Bronchial epithelial cell (primary cell): ENCODE measurements at regions not wholly inside any gene's neighbourhood (a gene's known extent, or its start where the extent isn't known, plus 50 kb on each side); places are given as distances from the start of the nearest gene placed in this dataset.

Source experiments
- DNase-seq: peaks from one replicate; pipeline ENCODE4 v3.0.0-alpha.2; 2010; ENCODE audit warnings: low read depth
- FAIRE-seq: peaks from 2 replicates; lab custom pipeline; 2011; peaks lifted over from hg19 to GRCh38; lab: Jason Lieb, UNC
- H3K27me3 ChIP-seq: 2 replicates; pipeline ENCODE4 v1.5.1; 2011; ENCODE audit warnings: low read length; ENCODE audit not compliant: control insufficient read depth, insufficient read depth
- H3K36me3 ChIP-seq: 2 replicates; pipeline ENCODE4 v1.5.1; 2011; ENCODE audit warnings: low read length; ENCODE audit not compliant: control insufficient read depth, insufficient read depth
- H3K4me3 ChIP-seq: 2 replicates; pipeline ENCODE4 v1.5.1; 2011; ENCODE audit warnings: mild to moderate bottlenecking, low read depth, low read length, control low read depth
- TF ChIP-seq, protein P1 (sequence below): IDR thresholded peaks from 2 replicates; pipeline ENCODE4 v1.5.1; 2011; ENCODE audit warnings: mild to moderate bottlenecking, moderate library complexity, low read length, control low read depth, inconsistent platforms; ENCODE audit not compliant: insufficient read depth, severe bottlenecking

DNA sequence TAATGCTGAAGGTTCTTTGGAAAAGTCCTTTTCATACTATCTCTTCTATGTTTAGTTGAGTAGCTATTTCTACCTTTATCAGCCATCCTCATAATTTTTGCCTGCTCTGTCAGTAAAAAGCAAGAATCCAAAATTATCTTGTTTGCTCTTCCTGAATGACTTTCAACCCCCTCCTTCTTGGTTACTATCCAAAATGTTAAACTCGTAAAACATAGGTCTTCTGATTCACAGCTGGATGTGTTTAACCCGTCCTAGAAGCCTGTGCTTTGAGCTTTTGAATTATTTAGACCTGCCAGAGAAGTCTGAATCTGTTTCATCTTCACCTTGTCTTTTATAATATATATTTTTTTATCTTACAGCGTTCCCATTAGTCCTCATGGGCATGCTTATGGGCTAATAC lies 136.4 kb upstream of the MDFIC start:
- DNase-seq (no peak), FAIRE-seq (no peak)
- H3K27me3 ChIP-seq = no peaks in the 10 kb centered on the region
- H3K4me3 ChIP-seq = no peak overlapping the region
- TF ChIP-seq, protein P1, sequence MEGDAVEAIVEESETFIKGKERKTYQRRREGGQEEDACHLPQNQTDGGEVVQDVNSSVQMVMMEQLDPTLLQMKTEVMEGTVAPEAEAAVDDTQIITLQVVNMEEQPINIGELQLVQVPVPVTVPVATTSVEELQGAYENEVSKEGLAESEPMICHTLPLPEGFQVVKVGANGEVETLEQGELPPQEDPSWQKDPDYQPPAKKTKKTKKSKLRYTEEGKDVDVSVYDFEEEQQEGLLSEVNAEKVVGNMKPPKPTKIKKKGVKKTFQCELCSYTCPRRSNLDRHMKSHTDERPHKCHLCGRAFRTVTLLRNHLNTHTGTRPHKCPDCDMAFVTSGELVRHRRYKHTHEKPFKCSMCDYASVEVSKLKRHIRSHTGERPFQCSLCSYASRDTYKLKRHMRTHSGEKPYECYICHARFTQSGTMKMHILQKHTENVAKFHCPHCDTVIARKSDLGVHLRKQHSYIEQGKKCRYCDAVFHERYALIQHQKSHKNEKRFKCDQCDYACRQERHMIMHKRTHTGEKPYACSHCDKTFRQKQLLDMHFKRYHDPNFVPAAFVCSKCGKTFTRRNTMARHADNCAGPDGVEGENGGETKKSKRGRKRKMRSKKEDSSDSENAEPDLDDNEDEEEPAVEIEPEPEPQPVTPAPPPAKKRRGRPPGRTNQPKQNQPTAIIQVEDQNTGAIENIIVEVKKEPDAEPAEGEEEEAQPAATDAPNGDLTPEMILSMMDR = no peak
- no peaks in the 10 kb centered on the region for H3K36me3 ChIP-seq

- Histone ChIP-seq H3K27me3 (no peaks in the 10 kb centered on the region), H3K4me3 (no peak overlapping the region), H3K36me3 (no peaks in the 10 kb centered on the region)
- DNase-seq (no peak), FAIRE-seq (no peak)
- TF ChIP-seq, protein P1 = no peak
Measured at GRCh38 chr7:114786455-114786854, 135.4 kb upstream of the MDFIC start.

DNA sequence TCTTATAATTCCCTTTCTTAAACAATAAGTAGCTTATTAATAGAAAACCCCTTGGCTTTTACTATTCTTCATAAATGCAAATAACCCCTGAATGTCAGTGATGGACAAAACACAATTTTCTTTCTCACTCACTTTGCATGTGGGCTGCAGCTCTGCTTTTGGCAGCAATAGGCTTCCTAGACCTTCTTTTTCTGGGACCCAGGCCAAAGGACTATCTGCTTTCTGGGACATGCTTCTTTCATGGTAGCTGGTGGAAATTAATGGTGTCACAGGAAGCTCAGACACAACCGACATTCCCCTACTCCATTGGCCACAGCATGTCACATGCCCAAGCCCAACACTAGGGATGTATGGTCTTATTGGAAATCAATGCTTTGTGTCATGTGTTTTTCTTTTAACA lies 134.3 kb upstream of the MDFIC start:
- DNase-seq (no peak), FAIRE-seq (no peak)
- TF ChIP-seq, protein P1 = no peak
- H3K4me3 ChIP-seq = no peak overlapping the region
- no peaks in the 10 kb centered on the region for H3K36me3 ChIP-seq
- no peaks in the 10 kb centered on the region for H3K27me3 ChIP-seq

DNA sequence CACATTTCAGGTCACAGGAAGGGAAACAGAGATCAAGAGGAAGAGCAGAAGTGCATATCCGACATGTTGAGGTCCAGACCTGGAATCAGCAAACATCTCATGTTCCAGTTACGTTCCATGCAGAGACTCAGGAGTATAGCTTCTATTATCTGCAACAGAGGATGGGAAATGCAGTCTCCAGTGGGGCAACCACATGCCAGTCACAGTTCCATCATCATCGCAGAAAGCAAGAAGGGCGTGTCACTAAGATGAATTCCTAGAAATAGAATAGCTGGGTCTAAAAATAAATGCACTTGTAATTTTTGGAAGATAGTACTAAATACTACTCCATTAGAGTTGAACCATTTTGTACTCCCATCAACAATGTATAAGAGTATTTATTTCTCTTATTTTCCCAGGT lies 133.2 kb upstream of the MDFIC start:
- no peaks in the 10 kb centered on the region for H3K36me3 ChIP-seq
- TF ChIP-seq, protein P1 = no peak
- DNase-seq (no peak), FAIRE-seq (no peak)
- no peak overlapping the region for H3K4me3 ChIP-seq
- H3K27me3 ChIP-seq = no peaks in the 10 kb centered on the region

GRCh38 chr7:114789161-114789560 lies 132.7 kb upstream of the MDFIC start:
- FAIRE-seq = no peak
- H3K36me3 ChIP-seq = no peaks in the 10 kb centered on the region
- H3K27me3 ChIP-seq = no peaks in the 10 kb centered on the region
- no peak overlapping the region for H3K4me3 ChIP-seq
- TF ChIP-seq, protein P1 = no peak
- peak; percentile 3 for DNase-seq

DNA sequence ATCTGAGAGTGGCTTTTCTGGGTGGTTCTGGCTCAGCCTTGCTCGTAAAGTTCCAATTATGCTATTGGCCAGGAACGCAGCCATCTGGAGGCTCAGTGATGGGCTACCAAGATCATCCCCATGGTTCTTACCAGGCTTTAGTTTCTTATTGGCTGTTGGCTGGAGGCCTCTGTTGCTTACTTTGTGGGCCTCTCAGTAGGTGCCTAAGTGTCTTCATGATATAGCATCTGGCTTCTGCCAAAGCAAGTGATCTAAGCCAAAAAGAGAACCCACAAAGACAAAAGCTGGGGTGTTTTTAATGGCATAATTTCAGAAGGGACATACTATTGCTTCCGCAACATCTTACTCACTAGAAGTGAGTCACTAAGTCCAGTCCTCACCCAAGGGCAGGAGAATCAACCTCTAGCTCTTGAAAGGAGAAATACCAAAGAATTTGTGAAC lies 132.0 kb upstream of the MDFIC start:
- TF ChIP-seq, protein P1 = no peak
- FAIRE-seq = no peak
- no peaks in the 10 kb centered on the region for H3K27me3 ChIP-seq
- no peaks in the 10 kb centered on the region for H3K36me3 ChIP-seq
- no peak overlapping the region for H3K4me3 ChIP-seq
- DNase-seq = peak; percentile 79
